ENCODE measurements at regions not wholly inside any gene's neighbourhood (a gene's known extent, or its start where the extent isn't known, plus 50 kb on each side); places are given as distances from the start of the nearest gene placed in this dataset.

GRCh38 chr18:6589923-6590322, 139.6 kb upstream of the ARHGAP28 start (continued):
- TF ChIP-seq, protein P1, sequence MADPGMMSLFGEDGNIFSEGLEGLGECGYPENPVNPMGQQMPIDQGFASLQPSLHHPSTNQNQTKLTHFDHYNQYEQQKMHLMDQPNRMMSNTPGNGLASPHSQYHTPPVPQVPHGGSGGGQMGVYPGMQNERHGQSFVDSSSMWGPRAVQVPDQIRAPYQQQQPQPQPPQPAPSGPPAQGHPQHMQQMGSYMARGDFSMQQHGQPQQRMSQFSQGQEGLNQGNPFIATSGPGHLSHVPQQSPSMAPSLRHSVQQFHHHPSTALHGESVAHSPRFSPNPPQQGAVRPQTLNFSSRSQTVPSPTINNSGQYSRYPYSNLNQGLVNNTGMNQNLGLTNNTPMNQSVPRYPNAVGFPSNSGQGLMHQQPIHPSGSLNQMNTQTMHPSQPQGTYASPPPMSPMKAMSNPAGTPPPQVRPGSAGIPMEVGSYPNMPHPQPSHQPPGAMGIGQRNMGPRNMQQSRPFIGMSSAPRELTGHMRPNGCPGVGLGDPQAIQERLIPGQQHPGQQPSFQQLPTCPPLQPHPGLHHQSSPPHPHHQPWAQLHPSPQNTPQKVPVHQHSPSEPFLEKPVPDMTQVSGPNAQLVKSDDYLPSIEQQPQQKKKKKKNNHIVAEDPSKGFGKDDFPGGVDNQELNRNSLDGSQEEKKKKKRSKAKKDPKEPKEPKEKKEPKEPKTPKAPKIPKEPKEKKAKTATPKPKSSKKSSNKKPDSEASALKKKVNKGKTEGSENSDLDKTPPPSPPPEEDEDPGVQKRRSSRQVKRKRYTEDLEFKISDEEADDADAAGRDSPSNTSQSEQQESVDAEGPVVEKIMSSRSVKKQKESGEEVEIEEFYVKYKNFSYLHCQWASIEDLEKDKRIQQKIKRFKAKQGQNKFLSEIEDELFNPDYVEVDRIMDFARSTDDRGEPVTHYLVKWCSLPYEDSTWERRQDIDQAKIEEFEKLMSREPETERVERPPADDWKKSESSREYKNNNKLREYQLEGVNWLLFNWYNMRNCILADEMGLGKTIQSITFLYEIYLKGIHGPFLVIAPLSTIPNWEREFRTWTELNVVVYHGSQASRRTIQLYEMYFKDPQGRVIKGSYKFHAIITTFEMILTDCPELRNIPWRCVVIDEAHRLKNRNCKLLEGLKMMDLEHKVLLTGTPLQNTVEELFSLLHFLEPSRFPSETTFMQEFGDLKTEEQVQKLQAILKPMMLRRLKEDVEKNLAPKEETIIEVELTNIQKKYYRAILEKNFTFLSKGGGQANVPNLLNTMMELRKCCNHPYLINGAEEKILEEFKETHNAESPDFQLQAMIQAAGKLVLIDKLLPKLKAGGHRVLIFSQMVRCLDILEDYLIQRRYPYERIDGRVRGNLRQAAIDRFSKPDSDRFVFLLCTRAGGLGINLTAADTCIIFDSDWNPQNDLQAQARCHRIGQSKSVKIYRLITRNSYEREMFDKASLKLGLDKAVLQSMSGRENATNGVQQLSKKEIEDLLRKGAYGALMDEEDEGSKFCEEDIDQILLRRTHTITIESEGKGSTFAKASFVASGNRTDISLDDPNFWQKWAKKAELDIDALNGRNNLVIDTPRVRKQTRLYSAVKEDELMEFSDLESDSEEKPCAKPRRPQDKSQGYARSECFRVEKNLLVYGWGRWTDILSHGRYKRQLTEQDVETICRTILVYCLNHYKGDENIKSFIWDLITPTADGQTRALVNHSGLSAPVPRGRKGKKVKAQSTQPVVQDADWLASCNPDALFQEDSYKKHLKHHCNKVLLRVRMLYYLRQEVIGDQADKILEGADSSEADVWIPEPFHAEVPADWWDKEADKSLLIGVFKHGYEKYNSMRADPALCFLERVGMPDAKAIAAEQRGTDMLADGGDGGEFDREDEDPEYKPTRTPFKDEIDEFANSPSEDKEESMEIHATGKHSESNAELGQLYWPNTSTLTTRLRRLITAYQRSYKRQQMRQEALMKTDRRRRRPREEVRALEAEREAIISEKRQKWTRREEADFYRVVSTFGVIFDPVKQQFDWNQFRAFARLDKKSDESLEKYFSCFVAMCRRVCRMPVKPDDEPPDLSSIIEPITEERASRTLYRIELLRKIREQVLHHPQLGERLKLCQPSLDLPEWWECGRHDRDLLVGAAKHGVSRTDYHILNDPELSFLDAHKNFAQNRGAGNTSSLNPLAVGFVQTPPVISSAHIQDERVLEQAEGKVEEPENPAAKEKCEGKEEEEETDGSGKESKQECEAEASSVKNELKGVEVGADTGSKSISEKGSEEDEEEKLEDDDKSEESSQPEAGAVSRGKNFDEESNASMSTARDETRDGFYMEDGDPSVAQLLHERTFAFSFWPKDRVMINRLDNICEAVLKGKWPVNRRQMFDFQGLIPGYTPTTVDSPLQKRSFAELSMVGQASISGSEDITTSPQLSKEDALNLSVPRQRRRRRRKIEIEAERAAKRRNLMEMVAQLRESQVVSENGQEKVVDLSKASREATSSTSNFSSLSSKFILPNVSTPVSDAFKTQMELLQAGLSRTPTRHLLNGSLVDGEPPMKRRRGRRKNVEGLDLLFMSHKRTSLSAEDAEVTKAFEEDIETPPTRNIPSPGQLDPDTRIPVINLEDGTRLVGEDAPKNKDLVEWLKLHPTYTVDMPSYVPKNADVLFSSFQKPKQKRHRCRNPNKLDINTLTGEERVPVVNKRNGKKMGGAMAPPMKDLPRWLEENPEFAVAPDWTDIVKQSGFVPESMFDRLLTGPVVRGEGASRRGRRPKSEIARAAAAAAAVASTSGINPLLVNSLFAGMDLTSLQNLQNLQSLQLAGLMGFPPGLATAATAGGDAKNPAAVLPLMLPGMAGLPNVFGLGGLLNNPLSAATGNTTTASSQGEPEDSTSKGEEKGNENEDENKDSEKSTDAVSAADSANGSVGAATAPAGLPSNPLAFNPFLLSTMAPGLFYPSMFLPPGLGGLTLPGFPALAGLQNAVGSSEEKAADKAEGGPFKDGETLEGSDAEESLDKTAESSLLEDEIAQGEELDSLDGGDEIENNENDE (IDR thresholded peaks at IDR 0.05; ENCODE audit: insufficient replicate concordance, low read length): no peak
- TF ChIP-seq, protein P2, sequence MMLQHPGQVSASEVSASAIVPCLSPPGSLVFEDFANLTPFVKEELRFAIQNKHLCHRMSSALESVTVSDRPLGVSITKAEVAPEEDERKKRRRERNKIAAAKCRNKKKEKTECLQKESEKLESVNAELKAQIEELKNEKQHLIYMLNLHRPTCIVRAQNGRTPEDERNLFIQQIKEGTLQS (IDR thresholded peaks at IDR 0.05; ENCODE audit: insufficient read depth, low read depth, low read length): no peak
- TF ChIP-seq BACH1 (IDR thresholded peaks at IDR 0.05; ENCODE audit: low read length): no peak
- TF ChIP-seq CREB1 (IDR thresholded peaks at IDR 0.05): no peak
- TF ChIP-seq, protein P3, sequence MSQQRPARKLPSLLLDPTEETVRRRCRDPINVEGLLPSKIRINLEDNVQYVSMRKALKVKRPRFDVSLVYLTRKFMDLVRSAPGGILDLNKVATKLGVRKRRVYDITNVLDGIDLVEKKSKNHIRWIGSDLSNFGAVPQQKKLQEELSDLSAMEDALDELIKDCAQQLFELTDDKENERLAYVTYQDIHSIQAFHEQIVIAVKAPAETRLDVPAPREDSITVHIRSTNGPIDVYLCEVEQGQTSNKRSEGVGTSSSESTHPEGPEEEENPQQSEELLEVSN (IDR thresholded peaks at IDR 0.05): no peak
- no peak for TF ChIP-seq SRF (IDR thresholded peaks at IDR 0.05; ENCODE audit: low read depth, low read length)
- no peak for TF ChIP-seq SUZ12 (IDR thresholded peaks at IDR 0.05; ENCODE audit: low read length)
- no peak for TF ChIP-seq JUND (IDR thresholded peaks at IDR 0.05; ENCODE audit: low read length)
- TF ChIP-seq JUN (IDR thresholded peaks at IDR 0.05; ENCODE audit: low read depth, low read length): no peak
- no peak for TF ChIP-seq RXRA (IDR thresholded peaks at IDR 0.05; ENCODE audit: insufficient read depth, low read depth, low read length)
- TF ChIP-seq EGR1 (IDR thresholded peaks at IDR 0.05; ENCODE audit: borderline replicate concordance, low read depth, low read length): no peak
